Left ventricle myocardium inferior (tissue), 1 donor: ENCODE measurements at regions not wholly inside any gene's neighbourhood (a gene's known extent, or its start where the extent isn't known, plus 50 kb on each side); places are given as distances from the start of the nearest gene placed in this dataset.

Experiments
- DNase-seq: peaks from one replicate; pipeline ENCODE4 v3.0.0-alpha.2; 2020
- H3K27ac ChIP-seq: fragments of 200-600 bp; replicated peaks from 2 replicates; pipeline ENCODE4 v1.8.0; 2021
- H3K27me3 ChIP-seq: fragments of 200-600 bp; 2 replicates; pipeline ENCODE4 v1.8.0; 2021; ENCODE audit warnings: low read depth
- H3K36me3 ChIP-seq: fragments of 200-600 bp; 2 replicates; pipeline ENCODE4 v1.8.0; 2021
- H3K4me1 ChIP-seq: fragments of 200-600 bp; 2 replicates; pipeline ENCODE4 v1.8.0; 2021
- H3K4me3 ChIP-seq: fragments of 200-600 bp; 2 replicates; pipeline ENCODE4 v1.8.0; 2021; ENCODE audit warnings: mild to moderate bottlenecking, moderate library complexity
- H3K9me3 ChIP-seq: fragments of 200-600 bp; replicated peaks from 2 replicates; pipeline ENCODE4 v1.8.0; 2021
- intact Hi-C: fragments of 100-400 bp; cut with micrococcal nuclease; formaldehyde crosslinking; loops from one replicate; pipeline ENCODE4 v1.11.0; 2022
- TF ChIP-seq, protein P1 (sequence below): fragments of 200-600 bp; IDR thresholded peaks from 2 replicates; pipeline ENCODE4 v1.8.0; 2021; ENCODE audit warnings: antibody characterized with exemption, mild to moderate bottlenecking, borderline replicate concordance
- donor health status: DM: no; HTN: yes; CAD: no; lungs with severe emphysema.

DNA sequence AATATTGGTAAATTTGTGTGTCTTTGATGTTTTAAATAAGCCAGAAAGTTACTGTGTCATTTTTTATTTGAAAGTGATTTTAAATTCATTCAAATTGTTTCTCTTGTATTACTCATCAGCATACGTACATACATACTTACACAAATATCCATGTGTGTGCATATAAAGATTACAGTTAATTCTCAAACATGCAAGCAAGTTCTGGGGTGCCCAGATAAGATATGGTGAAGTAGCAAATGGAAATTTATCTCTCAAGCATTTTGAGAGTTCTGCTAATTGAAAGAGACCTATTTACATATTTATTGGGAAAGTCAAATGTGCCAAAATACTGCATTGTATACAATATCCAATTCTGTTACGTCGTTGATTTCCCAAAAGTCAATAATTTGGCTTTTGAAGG, 1024.0 kb upstream of the CNTN5 start:
- Histone ChIP-seq H3K9me3 (no peaks in the 10 kb centered on the region), H3K27me3 (no peaks in the 10 kb centered on the region), H3K27ac (no peak overlapping the region), H3K36me3 (no peaks in the 10 kb centered on the region), H3K4me1 (no peaks in the 10 kb centered on the region), H3K4me3 (no peak overlapping the region)
- TF ChIP-seq, protein P1, sequence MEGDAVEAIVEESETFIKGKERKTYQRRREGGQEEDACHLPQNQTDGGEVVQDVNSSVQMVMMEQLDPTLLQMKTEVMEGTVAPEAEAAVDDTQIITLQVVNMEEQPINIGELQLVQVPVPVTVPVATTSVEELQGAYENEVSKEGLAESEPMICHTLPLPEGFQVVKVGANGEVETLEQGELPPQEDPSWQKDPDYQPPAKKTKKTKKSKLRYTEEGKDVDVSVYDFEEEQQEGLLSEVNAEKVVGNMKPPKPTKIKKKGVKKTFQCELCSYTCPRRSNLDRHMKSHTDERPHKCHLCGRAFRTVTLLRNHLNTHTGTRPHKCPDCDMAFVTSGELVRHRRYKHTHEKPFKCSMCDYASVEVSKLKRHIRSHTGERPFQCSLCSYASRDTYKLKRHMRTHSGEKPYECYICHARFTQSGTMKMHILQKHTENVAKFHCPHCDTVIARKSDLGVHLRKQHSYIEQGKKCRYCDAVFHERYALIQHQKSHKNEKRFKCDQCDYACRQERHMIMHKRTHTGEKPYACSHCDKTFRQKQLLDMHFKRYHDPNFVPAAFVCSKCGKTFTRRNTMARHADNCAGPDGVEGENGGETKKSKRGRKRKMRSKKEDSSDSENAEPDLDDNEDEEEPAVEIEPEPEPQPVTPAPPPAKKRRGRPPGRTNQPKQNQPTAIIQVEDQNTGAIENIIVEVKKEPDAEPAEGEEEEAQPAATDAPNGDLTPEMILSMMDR = no peak
- intact Hi-C loops = no loop called here
- DNase-seq = no peak

DNA sequence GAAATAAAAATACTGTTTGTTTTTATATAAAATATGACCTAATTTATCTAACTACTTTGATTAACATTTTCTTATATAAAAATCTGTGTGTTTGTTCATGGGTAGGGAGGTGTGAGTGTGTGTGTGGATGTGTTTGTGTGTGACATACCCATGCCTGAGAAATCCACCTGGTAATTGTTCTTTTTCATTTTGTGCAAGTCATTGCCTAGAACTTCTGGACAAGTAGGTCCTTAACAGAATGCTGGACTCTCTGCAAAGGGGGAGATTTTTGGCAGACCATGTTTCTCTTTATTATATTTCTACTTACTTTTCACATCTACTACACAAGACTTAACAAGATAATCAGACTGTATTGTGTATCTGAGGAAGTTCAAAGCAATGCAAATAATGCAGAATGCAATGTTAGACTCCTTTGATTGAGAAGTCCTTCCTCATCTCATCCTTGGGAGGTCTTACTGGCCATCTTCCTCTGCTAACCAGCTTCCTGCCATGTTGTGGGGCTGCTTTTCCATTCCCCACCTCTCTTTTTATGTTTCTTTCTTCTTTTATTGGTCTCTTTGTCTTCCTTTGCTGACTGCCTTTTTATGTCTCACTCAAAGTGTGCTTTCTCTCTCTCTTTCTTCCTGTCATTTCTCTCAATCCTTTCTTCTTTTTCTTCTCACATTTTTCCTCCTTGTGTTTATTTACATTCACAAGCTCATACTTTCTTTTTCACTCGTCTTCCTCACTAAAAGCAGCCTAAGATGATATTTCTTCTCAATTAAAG, 1017.0 kb upstream of the CNTN5 start:
- intact Hi-C loops = no loop called here
- Histone ChIP-seq H3K4me3 (no peak overlapping the region), H3K27ac (no peak overlapping the region), H3K36me3 (no peaks in the 10 kb centered on the region), H3K9me3 (no peaks in the 10 kb centered on the region), H3K4me1 (no peaks in the 10 kb centered on the region), H3K27me3 (no peaks in the 10 kb centered on the region)
- DNase-seq = no peak
- TF ChIP-seq, protein P1 = no peak

DNA sequence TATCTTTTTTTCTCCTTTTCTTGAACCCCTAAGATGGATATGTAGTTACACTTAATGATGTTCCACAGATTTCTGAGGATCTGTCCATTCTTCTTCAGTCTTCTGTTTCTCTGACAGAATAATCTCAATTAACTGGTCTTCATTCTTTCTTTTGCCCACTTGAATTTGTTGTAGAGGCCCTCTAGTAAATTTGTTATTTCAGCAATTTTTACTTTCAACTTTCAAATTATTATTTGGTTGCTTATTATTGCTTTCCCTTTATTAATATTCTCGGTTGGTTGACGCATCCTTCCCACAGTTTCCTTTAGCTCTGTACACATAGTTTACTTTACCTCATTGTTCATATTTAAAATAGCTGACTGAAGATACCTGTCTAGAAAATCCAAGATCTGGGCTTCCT, 1013.7 kb upstream of the CNTN5 start:
- no peak overlapping the region for H3K4me3 ChIP-seq
- no peaks in the 10 kb centered on the region for H3K27me3 ChIP-seq
- no peak for DNase-seq
- no peaks in the 10 kb centered on the region for H3K36me3 ChIP-seq
- H3K9me3 ChIP-seq = no peaks in the 10 kb centered on the region
- intact Hi-C loops = no loop called here
- H3K27ac ChIP-seq = no peak overlapping the region
- H3K4me1 ChIP-seq = no peaks in the 10 kb centered on the region
- TF ChIP-seq, protein P1 = no peak

DNA sequence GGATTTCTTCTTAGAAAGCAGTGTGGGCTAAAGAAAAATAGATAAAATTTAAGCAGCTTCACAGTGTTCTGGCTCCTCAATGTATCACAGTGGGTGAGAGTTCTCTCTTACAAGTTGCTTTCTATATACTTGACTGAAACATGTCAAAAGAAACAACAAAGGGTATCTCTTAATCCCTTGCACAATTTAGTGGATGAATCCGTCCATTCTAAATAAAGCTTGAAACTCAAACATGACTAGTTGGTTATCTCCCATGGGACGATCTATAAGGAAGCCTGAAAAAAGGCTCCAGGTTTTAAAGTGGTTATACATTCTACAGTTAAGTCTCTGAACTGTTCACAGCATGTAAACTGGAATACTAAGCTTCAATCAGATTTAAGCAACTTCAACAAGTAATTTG, 993.1 kb upstream of the CNTN5 start:
- TF ChIP-seq, protein P1 = no peak

DNA sequence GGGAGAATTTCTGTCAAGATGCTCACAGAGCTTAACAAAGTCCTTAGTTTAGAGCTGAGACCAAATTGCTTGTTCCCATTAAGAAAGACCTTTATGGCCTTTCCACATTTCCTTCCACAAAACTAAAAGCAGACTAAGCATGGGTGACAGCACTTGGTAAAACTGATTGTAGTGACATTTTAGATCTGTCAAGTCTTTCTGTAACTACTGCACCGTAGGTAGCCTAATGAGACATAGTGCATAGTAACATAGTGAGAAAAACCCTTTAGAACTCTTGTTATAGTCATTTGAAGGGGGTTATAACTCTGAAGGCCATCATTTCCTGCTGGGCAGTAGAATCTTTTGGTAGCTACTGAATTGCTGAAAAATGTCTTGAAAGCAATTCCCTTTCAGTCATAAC, 990.9 kb upstream of the CNTN5 start:
- Histone ChIP-seq H3K4me1 (no peaks in the 10 kb centered on the region), H3K36me3 (no peaks in the 10 kb centered on the region), H3K9me3 (peaks cover 7% of the 10 kb centered on the region), H3K4me3 (no peak overlapping the region), H3K27ac (no peak overlapping the region), H3K27me3 (no peaks in the 10 kb centered on the region)
- intact Hi-C loops = no loop called here
- DNase-seq = no peak
- TF ChIP-seq, protein P1 = no peak

More for the DNA sequence above, 993.1 kb upstream of the CNTN5 start:
- no peak for DNase-seq
- Histone ChIP-seq H3K27ac (no peak overlapping the region), H3K4me3 (no peak overlapping the region), H3K36me3 (no peaks in the 10 kb centered on the region), H3K27me3 (no peaks in the 10 kb centered on the region), H3K9me3 (peaks cover under 1% of the 10 kb centered on the region), H3K4me1 (no peaks in the 10 kb centered on the region)
- intact Hi-C loops = no loop called here
